Fibroblast of lung (primary cell): ENCODE measurements at regions not wholly inside any gene's neighbourhood (a gene's known extent, or its start where the extent isn't known, plus 50 kb on each side); places are given as distances from the start of the nearest gene placed in this dataset.

Experiments used
- EZH2 ChIP-seq: IDR thresholded peaks from 2 replicates; pipeline ENCODE4 v1.5.1; 2012; ENCODE audit warnings: low read length, control low read depth, mild to moderate bottlenecking; ENCODE audit errors: missing control alignments
- TF ChIP-seq, protein P1 (sequence below), 2 donors: IDR thresholded peaks in 1 of 2; conservative IDR thresholded peaks in 1 of 2; 1 replicate in 1 of 2; 2 replicates in 1 of 2; pipeline ENCODE4 v1.5.1; 2011 to 2012; ENCODE audit warnings: low read length in 2 of 2, control low read depth in 1 of 2, inconsistent platforms in 1 of 2, low read depth in 1 of 2, mild to moderate bottlenecking in 1 of 2

GRCh38 chr12:127435439-127435838, 831.5 kb upstream of the TMEM132C start:
- TF ChIP-seq, protein P1, sequence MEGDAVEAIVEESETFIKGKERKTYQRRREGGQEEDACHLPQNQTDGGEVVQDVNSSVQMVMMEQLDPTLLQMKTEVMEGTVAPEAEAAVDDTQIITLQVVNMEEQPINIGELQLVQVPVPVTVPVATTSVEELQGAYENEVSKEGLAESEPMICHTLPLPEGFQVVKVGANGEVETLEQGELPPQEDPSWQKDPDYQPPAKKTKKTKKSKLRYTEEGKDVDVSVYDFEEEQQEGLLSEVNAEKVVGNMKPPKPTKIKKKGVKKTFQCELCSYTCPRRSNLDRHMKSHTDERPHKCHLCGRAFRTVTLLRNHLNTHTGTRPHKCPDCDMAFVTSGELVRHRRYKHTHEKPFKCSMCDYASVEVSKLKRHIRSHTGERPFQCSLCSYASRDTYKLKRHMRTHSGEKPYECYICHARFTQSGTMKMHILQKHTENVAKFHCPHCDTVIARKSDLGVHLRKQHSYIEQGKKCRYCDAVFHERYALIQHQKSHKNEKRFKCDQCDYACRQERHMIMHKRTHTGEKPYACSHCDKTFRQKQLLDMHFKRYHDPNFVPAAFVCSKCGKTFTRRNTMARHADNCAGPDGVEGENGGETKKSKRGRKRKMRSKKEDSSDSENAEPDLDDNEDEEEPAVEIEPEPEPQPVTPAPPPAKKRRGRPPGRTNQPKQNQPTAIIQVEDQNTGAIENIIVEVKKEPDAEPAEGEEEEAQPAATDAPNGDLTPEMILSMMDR (conservative IDR thresholded peaks at IDR 0.05 in 1 of 2, IDR thresholded peaks at IDR 0.05 in 1 of 2; ENCODE audit: low read depth in 1 of 2, low read length in 2 of 2) = no peak
- no peak for TF ChIP-seq EZH2
